Mesenchymal stem cell (in vitro differentiated cells and primary cell): ENCODE measurements at regions not wholly inside any gene's neighbourhood (a gene's known extent, or its start where the extent isn't known, plus 50 kb on each side); places are given as distances from the start of the nearest gene placed in this dataset.

ENCODE experiments used
- DNase-seq: peaks from one replicate; pipeline ENCODE4 v3.0.0-alpha.2; 2013
- H2AFZ ChIP-seq: one replicate; pipeline ENCODE4 v1.6.1; 2013; ENCODE audit warnings: low read depth, mild to moderate bottlenecking, control low read depth, inconsistent platforms, low read length, moderate library complexity
- H2AK5ac ChIP-seq: 2 replicates; pipeline ENCODE4 v1.6.1; 2013; ENCODE audit warnings: low read length, moderate library complexity, mild to moderate bottlenecking, inconsistent platforms; ENCODE audit not compliant: severe bottlenecking
- H2BK120ac ChIP-seq: one replicate; pipeline ENCODE4 v1.6.1; 2013; ENCODE audit warnings: low read depth, mild to moderate bottlenecking, inconsistent platforms, low read length, moderate library complexity
- H2BK12ac ChIP-seq, 2 experiments: one replicate each; pipeline ENCODE4 v1.6.1; 2013; ENCODE audit warnings: inconsistent platforms in 2 of 2, low read length in 2 of 2, mild to moderate bottlenecking in 2 of 2, moderate library complexity in 2 of 2, control low read depth in 1 of 2
- H2BK15ac ChIP-seq: one replicate; pipeline ENCODE4 v1.6.1; 2013; ENCODE audit warnings: mild to moderate bottlenecking, low read depth, inconsistent platforms; ENCODE audit not compliant: poor library complexity, severe bottlenecking
- H2BK5ac ChIP-seq: 2 replicates; pipeline ENCODE4 v1.6.1; 2013; ENCODE audit warnings: low read depth, mild to moderate bottlenecking, low read length, control low read depth, inconsistent platforms; ENCODE audit not compliant: poor library complexity, severe bottlenecking
- H3K14ac ChIP-seq, 2 experiments: one replicate each; pipeline ENCODE4 v1.6.1; 2013; ENCODE audit warnings: inconsistent platforms in 2 of 2, low read length in 2 of 2, control low read depth in 1 of 2, mild to moderate bottlenecking in 1 of 2, moderate library complexity in 1 of 2
- H3K18ac ChIP-seq, 2 experiments: one replicate each; pipeline ENCODE4 v1.6.1; 2013; ENCODE audit warnings: inconsistent platforms in 2 of 2, low read length in 2 of 2, control low read depth in 1 of 2, low read depth in 1 of 2, mild to moderate bottlenecking in 1 of 2
- H3K23ac ChIP-seq, 2 experiments: one replicate each; pipeline ENCODE4 v1.6.1; 2013; ENCODE audit warnings: inconsistent platforms in 2 of 2, low read length in 2 of 2, mild to moderate bottlenecking in 2 of 2, moderate library complexity in 2 of 2, control low read depth in 1 of 2
- H3K27ac ChIP-seq: 2 replicates; pipeline ENCODE4 v1.5.1; 2013; ENCODE audit warnings: mild to moderate bottlenecking, moderate library complexity, low read length, control low read depth, inconsistent platforms; ENCODE audit not compliant: poor library complexity, severe bottlenecking
- H3K27me3 ChIP-seq, 2 experiments: 2 replicates each; pipeline versions ENCODE4 v1.6.1 to v1.7.0; 2013; ENCODE audit warnings: low read length in 2 of 2, mild to moderate bottlenecking in 2 of 2, moderate library complexity in 2 of 2, control low read depth in 1 of 2, inconsistent platforms in 1 of 2; ENCODE audit not compliant: control insufficient read depth in 1 of 2, insufficient read depth in 1 of 2
- H3K36me3 ChIP-seq, 2 experiments: 2 replicates each; pipeline versions ENCODE4 v1.6.1 to v1.7.0; 2013; ENCODE audit warnings: low read length in 2 of 2, control low read depth in 1 of 2, inconsistent platforms in 1 of 2, low read depth in 1 of 2, mild to moderate bottlenecking in 1 of 2; ENCODE audit not compliant: insufficient read depth in 2 of 2, control insufficient read depth in 1 of 2
- H3K4ac ChIP-seq, 2 experiments: one replicate each; pipeline ENCODE4 v1.6.1; 2013; ENCODE audit warnings: inconsistent platforms in 2 of 2, low read length in 2 of 2, mild to moderate bottlenecking in 2 of 2, moderate library complexity in 2 of 2, control low read depth in 1 of 2, low read depth in 1 of 2
- H3K4me1 ChIP-seq: 2 replicates; pipeline ENCODE4 v1.6.1; 2013; ENCODE audit warnings: low read depth, low read length, control low read depth; ENCODE audit not compliant: control insufficient read depth, insufficient read depth
- H3K4me2 ChIP-seq: 2 replicates; pipeline ENCODE4 v1.6.1; 2013; ENCODE audit warnings: low read length, mild to moderate bottlenecking, inconsistent platforms; ENCODE audit not compliant: poor library complexity, severe bottlenecking
- H3K4me3 ChIP-seq, 2 experiments: 2 replicates each; pipeline versions ENCODE4 v1.5.1 to v1.7.0; 2013; ENCODE audit warnings: low read length in 2 of 2, mild to moderate bottlenecking in 2 of 2, control low read depth in 1 of 2, low read depth in 1 of 2; ENCODE audit not compliant: insufficient read depth in 1 of 2
- H3K79me1 ChIP-seq: replicated peaks from 2 replicates; pipeline ENCODE4 v1.6.1; 2013; ENCODE audit warnings: mild to moderate bottlenecking, control low read depth, low read length, inconsistent platforms; ENCODE audit not compliant: poor library complexity, severe bottlenecking
- H3K9ac ChIP-seq: 2 replicates; pipeline ENCODE4 v1.7.0; 2013; ENCODE audit warnings: mild to moderate bottlenecking, low read length, moderate library complexity
- H3K9me3 ChIP-seq: 2 replicates; pipeline ENCODE4 v1.7.0; 2013; ENCODE audit warnings: mild to moderate bottlenecking, low read length; ENCODE audit not compliant: control insufficient read depth
- H4K8ac ChIP-seq: one replicate; pipeline ENCODE4 v1.6.1; 2013; ENCODE audit warnings: inconsistent platforms, mild to moderate bottlenecking, low read length, moderate library complexity
- H4K91ac ChIP-seq: one replicate; pipeline ENCODE4 v1.6.1; 2013; ENCODE audit warnings: mild to moderate bottlenecking, low read length, inconsistent platforms
- WGBS: methylation state at CpG from one replicate; pipeline ENCODE4 v1.1.7; 2013; ENCODE audit warnings: mixed read lengths; 5-methylcytosine and 5-hydroxymethylcytosine counted together

DNA sequence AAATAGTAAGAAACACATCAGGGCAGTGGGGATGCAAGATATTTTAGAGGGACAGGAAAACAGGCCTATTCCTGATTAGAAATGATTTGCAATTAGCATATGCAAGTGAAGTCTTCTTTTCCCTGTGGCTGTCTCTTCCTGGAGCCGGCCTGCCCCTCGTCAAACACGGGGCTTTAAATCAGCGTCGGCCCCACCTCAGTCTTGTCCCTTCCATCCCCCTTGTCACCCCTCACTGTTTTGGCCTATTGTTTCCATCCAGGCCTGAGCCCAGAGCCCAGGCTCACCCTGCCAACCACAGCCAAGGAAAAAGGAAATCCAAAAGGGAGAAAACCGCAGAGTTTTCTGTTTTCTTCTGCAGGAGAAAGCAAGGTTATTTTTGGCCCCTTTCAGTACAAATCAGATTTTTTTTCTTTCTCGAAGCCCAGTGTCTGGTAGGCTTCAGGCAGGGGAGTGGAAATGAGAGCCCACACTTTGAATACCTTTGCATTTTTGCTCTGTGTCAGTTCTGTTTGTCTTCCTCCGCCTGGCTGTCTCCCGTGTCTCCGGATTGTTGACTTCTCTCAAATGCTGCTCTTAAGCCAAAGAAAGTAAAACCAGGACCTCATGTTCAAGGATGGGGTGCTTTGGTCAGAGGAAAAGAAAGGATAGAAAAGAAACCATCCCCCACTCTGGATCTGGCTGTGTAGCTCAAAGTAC lies 399.9 kb upstream of the CDH11 start:
- Histone ChIP-seq H4K91ac (no peak overlapping the region), H3K14ac (no peak overlapping the region), H3K27ac (no peak overlapping the region), H3K4ac (peak overlapping the region in 1 of 2 experiments; percentile 68), H3K23ac (no peak overlapping the region), H3K9ac (peak overlapping the region; percentile 52), H3K4me2 (no peak overlapping the region), H3K27me3 (no peaks in the 10 kb centered on the region), H2BK5ac (no peak overlapping the region), H3K79me1 (no peaks in the 10 kb centered on the region), H2BK15ac (no peak overlapping the region), H3K4me3 (no peak overlapping the region), H2AFZ (peak overlapping the region; percentile 79), H3K36me3 (no peaks in the 10 kb centered on the region), H2BK120ac (no peak overlapping the region), H2AK5ac (no peak overlapping the region), H4K8ac (peak overlapping the region; percentile 73), H3K9me3 (peaks cover under 1% of the 10 kb centered on the region), H2BK12ac (peak overlapping the region in 1 of 2 experiments; percentile 83), H3K4me1 (peaks cover 2% of the 10 kb centered on the region), H3K18ac (peak overlapping the region in 1 of 2 experiments; percentile 90)
- no peak for DNase-seq
- 47% methylated on average over 10 of the region's 10 CpGs for WGBS

DNA sequence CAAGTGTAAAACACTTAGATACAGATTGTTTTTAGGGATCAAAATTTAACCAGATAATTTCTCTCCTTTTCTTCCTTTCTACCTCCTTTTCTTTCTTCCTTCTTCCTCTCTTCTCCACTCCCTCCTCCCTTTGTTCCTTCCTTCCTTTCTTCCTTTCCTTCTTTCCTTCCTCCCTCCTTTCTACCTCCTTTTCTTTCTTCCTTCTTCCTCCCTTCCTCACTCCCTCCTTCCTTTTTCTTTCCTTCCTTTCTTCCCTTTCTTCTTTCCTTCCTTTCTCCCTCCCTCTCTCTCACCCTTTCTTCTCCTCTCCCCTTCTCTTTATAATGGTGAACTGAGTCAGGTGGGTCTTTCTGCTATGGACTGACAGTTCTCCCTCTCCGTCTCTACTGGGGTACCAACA lies 397.5 kb upstream of the CDH11 start:
- Histone ChIP-seq H2BK15ac (no peak overlapping the region), H3K79me1 (no peaks in the 10 kb centered on the region), H3K27ac (no peak overlapping the region), H4K8ac (no peak overlapping the region), H3K36me3 (no peaks in the 10 kb centered on the region), H3K4ac (no peak overlapping the region), H3K18ac (no peak overlapping the region), H2BK120ac (no peak overlapping the region), H3K4me2 (no peak overlapping the region), H3K9ac (no peak overlapping the region), H3K9me3 (no peaks in the 10 kb centered on the region), H3K4me1 (peaks cover 2% of the 10 kb centered on the region), H2BK12ac (no peak overlapping the region), H3K27me3 (no peaks in the 10 kb centered on the region), H3K14ac (no peak overlapping the region), H2AK5ac (no peak overlapping the region), H3K4me3 (no peak overlapping the region), H2AFZ (no peak overlapping the region), H2BK5ac (no peak overlapping the region), H4K91ac (no peak overlapping the region), H3K23ac (no peak overlapping the region)
- DNase-seq: no peak
- WGBS: 100% methylated on average over 1 of the region's 1 CpG

DNA sequence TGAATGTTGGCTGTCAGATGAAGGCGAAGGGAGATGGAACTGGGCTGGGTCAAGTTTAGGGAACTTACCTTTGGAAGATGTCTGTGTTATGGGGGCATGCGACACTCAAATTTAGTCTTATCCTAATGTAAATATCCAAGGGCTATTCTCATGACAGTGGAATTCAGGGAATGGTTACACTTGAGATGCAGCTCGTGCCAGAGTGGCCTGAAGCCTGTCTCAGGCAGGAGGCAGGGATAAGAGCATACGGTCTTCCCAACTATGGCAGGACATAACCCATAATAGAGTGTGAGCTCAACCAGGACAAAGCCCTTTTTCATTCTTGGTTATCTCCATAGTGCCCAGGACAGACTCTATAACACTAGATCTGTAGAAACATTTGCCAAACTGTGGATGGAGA lies 393.3 kb upstream of the CDH11 start:
- no peak overlapping the region for H4K8ac ChIP-seq
- no peaks in the 10 kb centered on the region for H3K79me1 ChIP-seq
- no peak overlapping the region for H3K9ac ChIP-seq
- no peaks in the 10 kb centered on the region for H3K9me3 ChIP-seq
- no peak overlapping the region for H2BK5ac ChIP-seq
- no peak overlapping the region for H2AFZ ChIP-seq
- no peak for DNase-seq
- no peak overlapping the region for H3K23ac ChIP-seq
- no peak overlapping the region for H3K18ac ChIP-seq
- H3K27me3 ChIP-seq: no peaks in the 10 kb centered on the region
- no peak overlapping the region for H2BK15ac ChIP-seq
- no peak overlapping the region for H3K4ac ChIP-seq
- H3K4me1 ChIP-seq: no peaks in the 10 kb centered on the region
- no peak overlapping the region for H4K91ac ChIP-seq
- H3K36me3 ChIP-seq: no peaks in the 10 kb centered on the region
- no peak overlapping the region for H2BK120ac ChIP-seq
- H2AK5ac ChIP-seq: no peak overlapping the region
- 40% methylated on average over 3 of the region's 4 CpGs for WGBS
- no peak overlapping the region for H3K14ac ChIP-seq
- no peak overlapping the region for H3K4me3 ChIP-seq
- no peak overlapping the region for H3K4me2 ChIP-seq
- H2BK12ac ChIP-seq: no peak overlapping the region
- H3K27ac ChIP-seq: no peak overlapping the region

DNA sequence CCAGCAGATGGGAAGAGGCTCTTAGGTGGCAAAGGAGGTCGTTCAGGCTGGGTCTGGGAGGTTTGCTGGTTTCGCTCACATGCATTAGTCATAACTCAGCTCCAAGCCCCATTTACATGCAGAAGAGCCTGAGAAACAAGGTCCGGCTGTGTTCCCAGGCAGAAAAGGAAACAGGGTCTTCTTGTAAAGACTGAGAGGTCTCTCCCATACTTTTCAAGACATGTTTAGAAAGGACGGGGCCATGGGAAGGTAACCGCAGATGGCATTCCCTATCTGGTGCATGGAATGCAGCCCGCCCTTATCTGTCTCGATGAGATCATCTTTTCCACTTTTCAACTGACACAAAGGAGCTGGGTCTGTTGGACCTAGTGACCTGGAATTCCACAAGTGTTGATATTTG lies 389.0 kb upstream of the CDH11 start:
- no peak overlapping the region for H3K4me2 ChIP-seq

More for the DNA sequence above, 389.0 kb upstream of the CDH11 start:
- peak overlapping the region; percentile 61 for H2BK120ac ChIP-seq
- no peaks in the 10 kb centered on the region for H3K4me1 ChIP-seq
- H2BK5ac ChIP-seq: no peak overlapping the region
- H3K9me3 ChIP-seq: no peaks in the 10 kb centered on the region
- no peaks in the 10 kb centered on the region for H3K79me1 ChIP-seq
- WGBS: 29% methylated on average over 5 of the region's 7 CpGs
- H4K8ac ChIP-seq: peak overlapping the region; percentile 84
- no peaks in the 10 kb centered on the region for H3K36me3 ChIP-seq
- no peak overlapping the region for H2AK5ac ChIP-seq
- H3K9ac ChIP-seq: no peak overlapping the region
- H2BK15ac ChIP-seq: no peak overlapping the region
- peak overlapping the region in 1 of 2 experiments; percentile 63 for H2BK12ac ChIP-seq
- H3K14ac ChIP-seq: no peak overlapping the region
- H3K23ac ChIP-seq: no peak overlapping the region
- H3K4ac ChIP-seq: peak overlapping the region in 1 of 2 experiments; percentile 45
- H3K18ac ChIP-seq: peak overlapping the region; percentile 33 to 37
- peak; percentile 93 for DNase-seq
- no peak overlapping the region for H3K4me3 ChIP-seq
- H2AFZ ChIP-seq: no peak overlapping the region
- no peaks in the 10 kb centered on the region for H3K27me3 ChIP-seq
- H4K91ac ChIP-seq: peak overlapping the region; percentile 85
- H3K27ac ChIP-seq: no peak overlapping the region
